Adrenal gland (tissue), 5 donors: ENCODE measurements at regions not wholly inside any gene's neighbourhood (a gene's known extent, or its start where the extent isn't known, plus 50 kb on each side); places are given as distances from the start of the nearest gene placed in this dataset.

ENCODE experiments used
- CTCF ChIP-seq, 6 experiments: fragments of 450-650 bp in 4 of 6; fragments of 200-600 bp in 2 of 6; sonication (generic) in 1 of 6; IDR thresholded peaks; 1 replicate in 5 of 6; 2 replicates in 1 of 6; pipeline versions ENCODE4 v1.5.1 to v1.8.0; 2016 to 2021; ENCODE audit warnings: antibody characterized with exemption in 6 of 6, mild to moderate bottlenecking in 2 of 6, moderate library complexity in 1 of 6
- POLR2A ChIP-seq, 2 donors: fragments of 450-650 bp; IDR thresholded peaks; one replicate each; pipeline ENCODE4 v1.6.1; 2017; ENCODE audit warnings: antibody characterized with exemption in 2 of 2, mild to moderate bottlenecking in 2 of 2, moderate library complexity in 1 of 2
- donor health status: DM: no; HTN: no; CAD: no.

- TF ChIP-seq CTCF (IDR thresholded peaks at IDR 0.05) (no peak), POLR2A (IDR thresholded peaks at IDR 0.05) (no peak)
Measured at GRCh38 chr1:56060906-56061305, 518.5 kb downstream of the PLPP3 start.
